CD1c-positive myeloid dendritic cell (primary cell): ENCODE measurements at regions not wholly inside any gene's neighbourhood (a gene's known extent, or its start where the extent isn't known, plus 50 kb on each side); places are given as distances from the start of the nearest gene placed in this dataset.
"Not testable (repeated sequence)": the region's sequence is repeated elsewhere in the genome, so short reads cannot be mapped to it uniquely, and the experiment has no call there.

Source experiments
- DNase-seq: peaks from one replicate; pipeline ENCODE4 v3.0.0-alpha.2; 2016; ENCODE audit errors: extremely low spot score

GRCh38 chr4:123217664-123218063 lies 178.9 kb upstream of the SPRY1 start:
- DNase-seq, result no peak

DNA sequence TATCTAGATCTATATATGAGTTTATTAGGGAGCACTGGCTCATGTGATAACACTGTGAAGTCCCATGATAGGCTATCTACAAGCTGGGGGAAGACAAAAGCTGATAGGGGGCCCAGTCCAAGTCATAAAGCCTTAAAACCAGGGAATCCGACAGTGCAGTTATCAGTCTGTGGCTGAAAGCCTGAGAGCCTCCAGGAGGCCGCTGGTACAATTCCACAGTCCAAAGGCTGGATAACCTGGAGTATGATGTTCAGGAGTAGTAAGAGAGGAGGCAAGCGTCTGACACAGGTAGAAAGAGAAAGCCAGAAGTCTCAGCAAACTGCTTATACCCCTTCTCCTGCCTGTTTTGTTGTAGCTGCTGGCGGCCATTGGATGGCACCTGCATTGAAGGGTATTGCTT lies 177.6 kb upstream of the SPRY1 start:
- DNase-seq, result no peak

DNA sequence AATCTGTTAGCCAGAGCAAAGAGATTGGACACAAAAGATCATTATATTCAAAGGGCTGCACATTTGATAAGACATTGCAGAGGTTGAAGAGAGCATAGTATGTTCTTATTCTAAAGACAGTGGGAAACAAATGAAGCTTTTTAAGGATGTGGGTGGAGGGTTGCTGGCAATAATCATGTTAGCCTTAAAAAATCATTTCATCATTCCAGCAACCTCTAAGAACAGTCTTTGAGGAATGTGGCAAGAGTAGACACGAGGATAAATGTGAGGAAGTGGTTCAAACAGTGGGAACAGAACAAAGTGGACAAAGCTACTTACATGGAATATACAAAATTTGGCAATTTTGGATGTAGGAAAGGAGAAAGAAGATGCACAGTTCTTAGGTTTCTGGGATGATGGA lies 167.3 kb upstream of the SPRY1 start:
- no peak for DNase-seq

GRCh38 chr4:123230061-123230460 lies 166.5 kb upstream of the SPRY1 start:
- DNase-seq, result no peak

DNA sequence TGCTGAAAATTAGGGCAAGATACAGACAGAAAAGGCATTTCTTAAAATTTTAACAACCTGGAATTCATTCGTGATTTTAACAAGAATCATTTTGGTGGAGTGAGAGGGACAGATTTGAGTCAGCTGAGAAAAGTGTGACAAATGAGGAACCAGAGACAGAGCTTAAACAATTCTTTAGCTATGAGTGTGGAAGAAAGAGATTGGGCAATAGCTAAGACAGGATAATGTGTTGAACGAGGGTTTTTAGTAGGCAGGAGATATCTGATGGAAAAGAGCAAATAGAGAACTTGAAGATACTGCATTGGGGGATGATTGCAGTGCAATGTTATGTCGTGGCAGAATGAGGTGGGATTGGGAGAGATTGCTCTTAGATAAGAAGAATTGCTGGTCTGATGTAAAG lies 164.2 kb upstream of the SPRY1 start:
- peak; percentile 70 for DNase-seq

DNA sequence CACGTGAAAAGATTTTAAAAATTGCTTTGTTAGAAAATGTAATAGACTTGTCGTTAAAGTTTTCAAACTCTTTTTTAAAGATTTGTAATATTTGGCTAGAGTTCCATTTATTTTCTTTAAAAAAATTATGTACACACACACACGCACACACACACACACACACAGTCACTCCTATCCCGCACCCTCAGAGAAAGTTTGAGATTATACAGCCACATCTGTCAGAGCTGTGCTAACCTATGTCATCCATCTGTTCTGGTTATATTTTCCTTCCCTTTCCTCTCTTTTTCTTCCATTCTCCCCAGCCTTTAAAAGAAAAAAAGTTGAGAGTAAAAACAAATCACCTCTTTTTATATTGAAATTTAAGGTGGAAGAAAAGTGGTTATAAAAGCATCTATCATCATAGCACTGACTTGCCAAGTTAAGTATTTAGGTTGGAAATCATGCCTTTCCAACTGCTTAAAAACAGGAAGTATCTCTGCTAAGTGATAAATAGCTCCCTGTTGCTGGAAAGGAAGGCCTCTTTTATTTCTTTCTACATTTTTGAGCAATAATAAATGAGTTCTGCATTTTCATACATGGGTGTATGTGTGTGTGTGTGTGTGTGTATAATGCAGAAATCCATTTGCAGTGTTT lies 163.3 kb upstream of the SPRY1 start:
- DNase-seq, result peak; percentile 38

DNA sequence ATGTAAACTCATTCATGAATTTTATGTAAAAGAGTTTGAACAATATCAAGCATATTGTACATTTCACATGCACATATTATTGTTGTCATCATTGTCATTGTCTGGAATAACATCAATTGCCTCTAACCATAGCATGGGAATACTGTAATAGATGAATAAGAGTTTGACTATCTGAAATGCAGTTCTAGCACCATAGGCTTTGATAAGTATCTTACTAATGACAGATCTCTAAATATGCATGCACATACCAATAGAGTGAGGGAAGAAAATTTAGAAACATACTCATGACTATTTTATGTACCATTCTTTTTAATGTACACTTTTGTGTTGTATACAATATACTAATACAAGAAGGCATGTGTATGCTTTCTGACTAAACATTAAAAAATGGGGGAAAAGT lies 161.6 kb upstream of the SPRY1 start:
- DNase-seq, result no peak

- DNase-seq, result no peak
Observed at GRCh38 chr4:123235431-123235830, 161.2 kb upstream of the SPRY1 start.

GRCh38 chr4:123236606-123237005 lies 160.0 kb upstream of the SPRY1 start:
- DNase-seq, result no peak

DNA sequence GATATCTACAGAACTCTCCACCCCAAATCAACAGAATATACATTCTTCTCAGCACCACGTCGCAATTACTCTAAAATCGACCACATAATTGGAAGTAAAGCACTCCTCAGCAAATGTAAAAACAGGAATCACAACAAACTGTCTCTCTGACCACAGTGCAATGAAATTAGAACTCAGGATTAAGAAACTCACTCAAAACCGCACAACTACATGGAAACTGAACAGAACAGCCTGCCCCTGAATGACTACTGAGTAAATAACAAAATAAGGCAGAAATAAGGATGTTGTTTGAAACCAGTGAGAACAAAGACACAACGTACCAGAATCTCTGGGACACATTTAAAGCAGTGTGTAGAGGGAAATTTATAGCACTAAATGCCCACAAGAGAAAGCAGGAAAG lies 156.3 kb upstream of the SPRY1 start:
- DNase-seq, result peak; percentile 20

DNA sequence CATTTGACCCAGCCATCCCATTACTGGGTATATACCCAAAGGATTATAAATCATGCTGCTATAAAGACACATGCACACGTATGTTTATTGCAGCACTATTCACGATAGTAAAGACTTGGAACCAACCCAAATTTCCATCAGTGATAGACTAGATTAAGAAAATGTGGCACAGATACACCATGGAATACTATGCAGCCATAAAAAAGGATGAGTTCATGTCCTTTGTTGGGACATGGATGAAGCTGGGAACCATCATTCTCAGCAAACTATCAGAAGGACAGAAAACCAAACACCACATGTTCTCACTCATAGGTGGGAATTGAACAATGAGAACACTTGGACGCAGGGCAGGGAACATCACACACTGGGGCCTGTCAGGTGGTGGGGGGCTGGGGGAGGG lies 153.4 kb upstream of the SPRY1 start:
- not testable (repeated sequence) for DNase-seq

GRCh38 chr4:123244137-123244536 lies 152.5 kb upstream of the SPRY1 start:
- DNase-seq, result no peak

DNA sequence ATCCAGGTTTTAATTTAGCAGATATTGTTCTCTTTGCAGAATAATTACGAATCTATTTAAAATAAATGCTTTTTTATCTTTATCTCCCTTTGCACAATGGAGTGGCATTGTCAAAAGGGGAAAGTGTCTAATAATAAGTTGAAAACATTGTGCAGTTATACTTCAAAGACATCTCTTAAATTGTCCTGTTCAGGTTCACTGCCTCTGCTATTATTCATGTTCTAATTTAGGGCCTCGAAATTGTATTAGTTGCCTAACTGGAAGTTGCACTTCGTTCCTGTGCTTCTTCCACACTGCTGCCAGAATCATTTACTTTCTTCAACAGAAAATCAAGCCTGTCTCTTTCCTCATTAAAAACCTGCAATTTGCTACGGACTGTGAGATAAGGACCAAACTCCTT lies 150.5 kb upstream of the SPRY1 start:
- no peak for DNase-seq

GRCh38 chr4:123248085-123248659 lies 148.4 kb upstream of the SPRY1 start:
- DNase-seq, result no peak

DNA sequence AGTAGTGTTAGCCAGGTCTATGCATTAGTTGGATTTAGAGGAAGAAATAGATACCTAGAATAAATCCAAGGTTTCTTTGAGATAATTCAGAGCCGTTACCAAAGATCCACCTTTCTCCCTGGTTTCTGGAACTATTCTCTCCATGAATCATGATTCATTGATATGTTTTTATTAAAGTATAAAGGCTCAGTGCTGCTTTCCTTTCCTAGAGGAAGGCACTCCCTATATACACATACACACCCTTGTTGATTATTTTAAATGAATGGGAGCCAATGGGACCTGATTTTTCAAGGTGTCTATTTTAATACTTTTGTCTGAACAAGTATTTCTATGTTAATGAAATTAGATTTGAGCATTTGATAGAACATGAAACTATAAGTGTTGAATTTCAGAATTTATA lies 146.8 kb upstream of the SPRY1 start:
- DNase-seq, result no peak

DNA sequence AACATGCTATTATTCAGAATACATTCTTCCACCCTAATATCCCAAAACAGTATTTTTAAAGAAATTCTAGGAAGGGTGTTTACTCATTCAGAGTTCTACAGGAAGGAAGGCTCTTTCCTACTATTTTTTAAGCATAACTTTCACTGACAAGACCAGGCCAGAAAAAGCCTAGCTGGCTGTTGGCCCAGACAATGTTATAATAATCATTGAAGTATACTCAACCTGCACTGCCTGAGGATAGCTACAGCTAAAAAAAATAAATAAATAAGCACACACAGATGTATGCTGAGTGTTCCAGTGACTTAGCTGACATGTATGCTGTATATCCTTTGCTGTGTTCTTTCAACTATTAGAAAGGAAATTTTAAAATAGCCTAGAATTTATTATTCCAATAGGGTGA lies 145.8 kb upstream of the SPRY1 start:
- DNase-seq, result no peak

GRCh38 chr4:123255971-123256370 lies 140.6 kb upstream of the SPRY1 start:
- DNase-seq, result no peak

DNA sequence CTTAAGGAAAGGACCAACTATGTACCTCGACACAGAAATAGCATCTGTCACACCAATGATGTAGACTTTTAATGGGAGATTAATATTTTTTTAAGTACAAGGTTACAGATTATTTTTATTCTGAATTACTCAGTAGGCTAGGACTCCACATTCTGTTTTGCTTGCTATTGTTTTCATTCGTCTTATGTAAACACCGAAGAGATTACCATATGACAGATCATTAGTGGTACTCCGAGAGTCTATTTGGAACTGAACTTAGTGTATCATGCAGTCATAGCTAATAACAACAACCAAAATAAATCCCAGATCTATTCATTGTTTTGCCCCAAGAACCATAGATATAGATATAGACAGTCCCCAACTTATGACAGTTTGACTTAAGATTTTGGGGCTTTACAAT lies 139.7 kb upstream of the SPRY1 start:
- DNase-seq, result no peak

GRCh38 chr4:123257591-123257990 lies 139.0 kb upstream of the SPRY1 start:
- no peak for DNase-seq

DNA sequence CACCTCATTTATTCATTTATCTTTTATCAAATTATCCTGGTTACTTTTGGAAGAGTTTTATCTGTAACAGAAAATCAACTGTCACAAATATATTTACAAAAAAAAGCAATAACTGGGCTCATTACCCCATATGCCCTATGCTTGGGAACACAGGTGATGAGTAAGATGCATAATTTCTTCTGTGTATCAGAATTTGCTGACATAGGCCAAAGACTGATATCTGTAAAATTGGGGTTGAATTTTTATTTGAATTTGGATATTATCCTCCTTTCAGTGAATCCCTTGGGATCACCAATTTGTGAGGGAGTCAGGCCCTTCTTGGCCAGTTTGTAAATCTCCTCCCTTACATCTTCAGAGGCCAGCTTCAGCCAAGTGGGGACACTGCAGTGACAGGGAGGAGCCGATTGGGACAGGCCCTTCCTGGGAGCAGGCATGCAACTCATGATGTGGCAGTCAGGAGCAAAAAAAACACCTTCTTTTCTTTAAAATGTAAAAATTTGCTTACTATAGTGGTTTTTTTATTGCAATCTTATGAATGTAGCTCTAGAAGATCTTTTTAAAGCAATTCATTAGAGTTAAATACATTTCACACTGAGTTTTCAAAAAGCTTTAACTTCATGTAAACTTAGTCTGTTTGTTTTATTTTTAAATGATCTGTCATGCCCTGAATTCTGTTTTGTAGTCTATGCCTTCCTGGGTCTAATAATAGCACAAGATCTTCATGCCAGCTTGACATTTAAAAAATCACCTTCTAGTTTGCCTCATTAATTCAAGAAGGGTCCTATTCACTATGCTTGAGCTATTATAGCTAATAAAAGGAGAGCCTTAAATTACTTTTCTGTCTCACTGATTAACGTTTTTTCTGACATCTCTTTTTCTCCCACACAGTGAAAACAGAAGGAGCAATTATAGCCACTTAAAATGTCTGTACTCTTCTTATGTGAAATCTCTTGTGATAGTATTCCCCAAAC lies 136.6 kb upstream of the SPRY1 start:
- no peak for DNase-seq

DNA sequence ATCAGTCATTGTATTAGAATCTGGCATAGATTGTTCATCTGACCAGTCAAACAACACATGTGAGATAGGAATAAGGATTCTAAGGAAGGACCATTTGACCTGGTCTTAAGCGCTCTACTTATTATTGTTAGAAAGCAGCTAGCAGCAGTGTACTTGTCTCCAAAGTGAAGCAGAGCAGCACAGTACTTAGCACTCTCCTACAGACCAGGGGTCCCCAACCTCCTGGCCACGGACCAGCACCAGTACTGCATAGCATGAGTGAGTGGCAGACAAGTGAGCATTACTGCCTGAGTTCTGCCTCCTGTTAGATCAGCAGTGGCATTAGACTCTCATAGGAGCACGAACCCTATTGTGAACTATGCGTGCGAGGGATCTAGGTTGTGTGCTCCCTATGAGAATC lies 135.9 kb upstream of the SPRY1 start:
- DNase-seq, result no peak

- no peak for DNase-seq
Observed at GRCh38 chr4:123262080-123262479, 134.5 kb upstream of the SPRY1 start.

- no peak for DNase-seq
Observed at GRCh38 chr4:123265443-123265842, 131.2 kb upstream of the SPRY1 start.
